Left ventricle myocardium inferior (tissue), 1 donor: ENCODE measurements at regions not wholly inside any gene's neighbourhood (a gene's known extent, or its start where the extent isn't known, plus 50 kb on each side); places are given as distances from the start of the nearest gene placed in this dataset.

Experiments
- DNase-seq: peaks from one replicate; pipeline ENCODE4 v3.0.0-alpha.2; 2020
- H3K27ac ChIP-seq: fragments of 200-600 bp; replicated peaks from 2 replicates; pipeline ENCODE4 v1.8.0; 2021
- H3K27me3 ChIP-seq: fragments of 200-600 bp; 2 replicates; pipeline ENCODE4 v1.8.0; 2021; ENCODE audit warnings: low read depth
- H3K36me3 ChIP-seq: fragments of 200-600 bp; 2 replicates; pipeline ENCODE4 v1.8.0; 2021
- H3K4me1 ChIP-seq: fragments of 200-600 bp; 2 replicates; pipeline ENCODE4 v1.8.0; 2021
- H3K4me3 ChIP-seq: fragments of 200-600 bp; 2 replicates; pipeline ENCODE4 v1.8.0; 2021; ENCODE audit warnings: mild to moderate bottlenecking, moderate library complexity
- H3K9me3 ChIP-seq: fragments of 200-600 bp; replicated peaks from 2 replicates; pipeline ENCODE4 v1.8.0; 2021
- intact Hi-C: fragments of 100-400 bp; cut with micrococcal nuclease; formaldehyde crosslinking; loops from one replicate; pipeline ENCODE4 v1.11.0; 2022
- TF ChIP-seq, protein P1 (sequence below): fragments of 200-600 bp; IDR thresholded peaks from 2 replicates; pipeline ENCODE4 v1.8.0; 2021; ENCODE audit warnings: antibody characterized with exemption, mild to moderate bottlenecking, borderline replicate concordance
- donor health status: DM: no; HTN: yes; CAD: no; lungs with severe emphysema.

GRCh38 chr15:69841113-69841828 lies 256.4 kb downstream of the TLE3 start:
- H3K27ac ChIP-seq = no peak overlapping the region
- DNase-seq = no peak
- TF ChIP-seq, protein P1, sequence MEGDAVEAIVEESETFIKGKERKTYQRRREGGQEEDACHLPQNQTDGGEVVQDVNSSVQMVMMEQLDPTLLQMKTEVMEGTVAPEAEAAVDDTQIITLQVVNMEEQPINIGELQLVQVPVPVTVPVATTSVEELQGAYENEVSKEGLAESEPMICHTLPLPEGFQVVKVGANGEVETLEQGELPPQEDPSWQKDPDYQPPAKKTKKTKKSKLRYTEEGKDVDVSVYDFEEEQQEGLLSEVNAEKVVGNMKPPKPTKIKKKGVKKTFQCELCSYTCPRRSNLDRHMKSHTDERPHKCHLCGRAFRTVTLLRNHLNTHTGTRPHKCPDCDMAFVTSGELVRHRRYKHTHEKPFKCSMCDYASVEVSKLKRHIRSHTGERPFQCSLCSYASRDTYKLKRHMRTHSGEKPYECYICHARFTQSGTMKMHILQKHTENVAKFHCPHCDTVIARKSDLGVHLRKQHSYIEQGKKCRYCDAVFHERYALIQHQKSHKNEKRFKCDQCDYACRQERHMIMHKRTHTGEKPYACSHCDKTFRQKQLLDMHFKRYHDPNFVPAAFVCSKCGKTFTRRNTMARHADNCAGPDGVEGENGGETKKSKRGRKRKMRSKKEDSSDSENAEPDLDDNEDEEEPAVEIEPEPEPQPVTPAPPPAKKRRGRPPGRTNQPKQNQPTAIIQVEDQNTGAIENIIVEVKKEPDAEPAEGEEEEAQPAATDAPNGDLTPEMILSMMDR = no peak
- intact Hi-C loops = no loop called here
- H3K4me1 ChIP-seq = peaks cover 13% of the 10 kb centered on the region
- H3K4me3 ChIP-seq = no peak overlapping the region
- H3K36me3 ChIP-seq = no peaks in the 10 kb centered on the region
- peaks cover 20% of the 10 kb centered on the region for H3K27me3 ChIP-seq
- H3K9me3 ChIP-seq = no peaks in the 10 kb centered on the region

- no peak for DNase-seq
- H3K9me3 ChIP-seq = no peaks in the 10 kb centered on the region
- no peak overlapping the region for H3K27ac ChIP-seq
- peaks cover 13% of the 10 kb centered on the region for H3K4me1 ChIP-seq
- intact Hi-C loops = no loop called here
- H3K4me3 ChIP-seq = no peak overlapping the region
- no peaks in the 10 kb centered on the region for H3K36me3 ChIP-seq
- TF ChIP-seq, protein P1 = no peak
- peaks cover 22% of the 10 kb centered on the region for H3K27me3 ChIP-seq
Observed at GRCh38 chr15:69842851-69843250, 254.9 kb downstream of the TLE3 start.

GRCh38 chr15:69843276-69843899 lies 254.3 kb downstream of the TLE3 start:
- H3K4me3 ChIP-seq = no peak overlapping the region
- H3K27ac ChIP-seq = no peak overlapping the region
- H3K27me3 ChIP-seq = peaks cover 27% of the 10 kb centered on the region
- TF ChIP-seq, protein P1 = no peak
- H3K36me3 ChIP-seq = no peaks in the 10 kb centered on the region
- intact Hi-C loops = no loop called here
- peaks cover 13% of the 10 kb centered on the region for H3K4me1 ChIP-seq
- no peak for DNase-seq
- no peaks in the 10 kb centered on the region for H3K9me3 ChIP-seq

- Histone ChIP-seq H3K4me3 (no peak overlapping the region), H3K4me1 (peaks cover 13% of the 10 kb centered on the region), H3K36me3 (no peaks in the 10 kb centered on the region), H3K27ac (no peak overlapping the region), H3K9me3 (no peaks in the 10 kb centered on the region), H3K27me3 (peaks cover 32% of the 10 kb centered on the region)
- intact Hi-C loops = no loop called here
- peak; percentile 58 for DNase-seq
- TF ChIP-seq, protein P1 = no peak
Observed at GRCh38 chr15:69843900-69844304, 253.8 kb downstream of the TLE3 start.

DNA sequence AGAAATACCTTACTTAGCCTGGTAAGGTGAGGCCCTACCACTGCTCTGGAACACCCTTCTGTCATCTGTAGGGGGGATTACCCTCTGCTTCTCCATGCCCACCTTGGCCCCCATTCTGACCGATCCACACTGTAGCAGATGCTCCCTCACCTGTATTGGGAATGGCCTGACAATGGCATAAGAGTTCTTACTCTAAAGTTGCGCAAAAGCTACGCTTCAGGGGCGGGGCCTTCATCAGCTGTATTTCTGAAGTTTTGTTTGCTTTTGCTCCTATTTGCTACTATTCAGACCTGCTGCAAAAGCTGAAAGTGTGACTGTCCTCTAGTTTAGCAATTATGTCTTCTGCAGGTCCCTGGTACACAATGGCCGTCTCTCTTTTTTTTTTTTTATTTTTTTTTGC lies 252.6 kb downstream of the TLE3 start:
- intact Hi-C loops = no loop called here
- H3K27ac ChIP-seq = no peak overlapping the region
- peaks cover 13% of the 10 kb centered on the region for H3K4me1 ChIP-seq
- H3K27me3 ChIP-seq = peaks cover 38% of the 10 kb centered on the region
- H3K4me3 ChIP-seq = no peak overlapping the region
- no peaks in the 10 kb centered on the region for H3K9me3 ChIP-seq
- no peaks in the 10 kb centered on the region for H3K36me3 ChIP-seq
- TF ChIP-seq, protein P1 = no peak
- DNase-seq = no peak
